H9 (cell line): ENCODE measurements at regions not wholly inside any gene's neighbourhood (a gene's known extent, or its start where the extent isn't known, plus 50 kb on each side); places are given as distances from the start of the nearest gene placed in this dataset.

Experiments used
- DNase-seq: peaks from one replicate; pipeline ENCODE4 v3.0.0-alpha.2; 2017
- H2AFZ ChIP-seq: one replicate; pipeline ENCODE4 v1.6.1; 2013; ENCODE audit warnings: mild to moderate bottlenecking, low read length, control low read depth, moderate library complexity
- H2AK5ac ChIP-seq: 2 replicates; pipeline ENCODE4 v1.6.1; 2013; ENCODE audit warnings: low read length, control low read depth, mixed read lengths; ENCODE audit not compliant: insufficient read length
- H2BK120ac ChIP-seq: one replicate; pipeline ENCODE4 v1.6.1; 2013; ENCODE audit warnings: low read depth, mild to moderate bottlenecking, low read length, control low read depth, inconsistent platforms; ENCODE audit not compliant: poor library complexity, severe bottlenecking
- H2BK12ac ChIP-seq: 2 replicates; pipeline ENCODE4 v1.6.1; 2013; ENCODE audit warnings: low read length, control low read depth, mixed read lengths, low read depth; ENCODE audit not compliant: insufficient read length
- H2BK15ac ChIP-seq: 2 replicates; pipeline ENCODE4 v1.6.1; 2013; ENCODE audit warnings: low read depth, low read length, control low read depth
- H2BK20ac ChIP-seq: one replicate; pipeline ENCODE4 v1.6.1; 2013; ENCODE audit warnings: low read depth, mild to moderate bottlenecking, low read length, control low read depth, inconsistent platforms; ENCODE audit not compliant: poor library complexity, severe bottlenecking
- H2BK5ac ChIP-seq: 2 replicates; pipeline ENCODE4 v1.6.1; 2013; ENCODE audit warnings: low read length, control low read depth, mixed read lengths; ENCODE audit not compliant: insufficient read length
- H3K14ac ChIP-seq: 2 replicates; pipeline ENCODE4 v1.6.1; 2013; ENCODE audit warnings: low read length, control low read depth; ENCODE audit not compliant: insufficient read depth
- H3K18ac ChIP-seq: 2 replicates; pipeline ENCODE4 v1.6.1; 2013; ENCODE audit warnings: low read depth, mild to moderate bottlenecking, mixed read lengths, low read length, control low read depth; ENCODE audit not compliant: insufficient read length
- H3K23ac ChIP-seq: 2 replicates; pipeline ENCODE4 v1.6.1; 2013; ENCODE audit warnings: low read length, control low read depth, mixed read lengths, low read depth; ENCODE audit not compliant: insufficient read length
- H3K23me2 ChIP-seq: 2 replicates; pipeline ENCODE4 v1.6.1; 2013; ENCODE audit warnings: low read depth, mild to moderate bottlenecking, mixed read lengths, low read length, control low read depth; ENCODE audit not compliant: insufficient read length, poor library complexity, severe bottlenecking
- H3K27ac ChIP-seq: 2 replicates; pipeline ENCODE4 v1.5.1; 2013; ENCODE audit warnings: low read length, control low read depth, mixed read lengths, low read depth; ENCODE audit not compliant: insufficient read length
- H3K27me3 ChIP-seq: 2 replicates; pipeline ENCODE4 v1.6.1; 2013; ENCODE audit warnings: low read length, control low read depth, inconsistent platforms; ENCODE audit not compliant: insufficient read depth
- H3K4ac ChIP-seq: 2 replicates; pipeline ENCODE4 v1.6.1; 2013; ENCODE audit warnings: low read depth, mild to moderate bottlenecking, control low read depth, inconsistent platforms, low read length, moderate library complexity
- H3K4me1 ChIP-seq: 2 replicates; pipeline ENCODE4 v1.6.1; 2013; ENCODE audit warnings: low read length, control low read depth, inconsistent platforms; ENCODE audit not compliant: insufficient read depth
- H3K4me2 ChIP-seq: 2 replicates; pipeline ENCODE4 v1.6.1; 2013; ENCODE audit warnings: low read length, control low read depth, mixed read lengths; ENCODE audit not compliant: insufficient read length, insufficient read depth
- H3K56ac ChIP-seq: 2 replicates; pipeline ENCODE4 v1.6.1; 2013; ENCODE audit warnings: low read depth, mild to moderate bottlenecking, mixed read lengths, low read length, control low read depth; ENCODE audit not compliant: insufficient read length
- H3K79me1 ChIP-seq: 2 replicates; pipeline ENCODE4 v1.6.1; 2013; ENCODE audit warnings: low read depth, mild to moderate bottlenecking, moderate library complexity, low read length, control low read depth, inconsistent platforms; ENCODE audit not compliant: insufficient read depth, poor library complexity, severe bottlenecking
- H3K79me2 ChIP-seq: 2 replicates; pipeline ENCODE4 v1.6.1; 2013; ENCODE audit warnings: low read length, control low read depth, inconsistent platforms; ENCODE audit not compliant: insufficient read depth
- H3K9ac ChIP-seq: 2 replicates; pipeline ENCODE4 v1.6.1; 2013; ENCODE audit warnings: low read length, control low read depth, mixed read lengths; ENCODE audit not compliant: insufficient read length; ENCODE audit errors: extremely low read depth
- H3K9me3 ChIP-seq: one replicate; pipeline ENCODE4 v1.6.1; 2013; ENCODE audit warnings: low read depth, low read length, inconsistent platforms; ENCODE audit not compliant: control insufficient read depth
- H3T11ph ChIP-seq: one replicate; pipeline ENCODE4 v1.6.1; 2013; ENCODE audit warnings: mild to moderate bottlenecking, low read length, control low read depth, inconsistent platforms
- H4K20me1 ChIP-seq: one replicate; pipeline ENCODE4 v1.6.1; 2013; ENCODE audit not compliant: control insufficient read depth, insufficient read length, insufficient read depth
- H4K5ac ChIP-seq: 2 replicates; pipeline ENCODE4 v1.6.1; 2013; ENCODE audit warnings: low read depth, mild to moderate bottlenecking, mixed read lengths, low read length, control low read depth; ENCODE audit not compliant: insufficient read length
- H4K8ac ChIP-seq: replicated peaks from 2 replicates; pipeline ENCODE4 v1.6.1; 2013; ENCODE audit warnings: low read length, control low read depth, mixed read lengths, low read depth; ENCODE audit not compliant: insufficient read length
- H4K91ac ChIP-seq: 2 replicates; pipeline ENCODE4 v1.6.1; 2013; ENCODE audit warnings: low read depth, mild to moderate bottlenecking, moderate library complexity, mixed read lengths, low read length, control low read depth; ENCODE audit not compliant: insufficient read length
- H3K27ac Mint-ChIP-seq, 3 experiments: 2 replicates in 2 of 3; 3 replicates in 1 of 3; pipeline ENCODE4 v1.8.0; 2020 to 2021; ENCODE audit warnings: mixed read lengths in 3 of 3, mild to moderate bottlenecking in 1 of 3, moderate library complexity in 1 of 3
- H3K27me3 Mint-ChIP-seq: 2 replicates; pipeline ENCODE4 v1.8.0; 2021; ENCODE audit warnings: low read depth, mild to moderate bottlenecking, moderate library complexity, mixed read lengths
- H3K36me3 Mint-ChIP-seq, 3 experiments: 2 replicates in 2 of 3; 3 replicates in 1 of 3; pipeline ENCODE4 v1.8.0; 2020 to 2021; ENCODE audit warnings: low read depth in 3 of 3, mixed read lengths in 3 of 3; ENCODE audit not compliant: insufficient read depth in 1 of 3
- H3K4me1 Mint-ChIP-seq, 2 experiments: 2 replicates each; pipeline ENCODE4 v1.8.0; 2020; ENCODE audit warnings: mixed read lengths in 2 of 2
- H3K4me3 Mint-ChIP-seq, 2 experiments: 2 replicates in 1 of 2; 3 replicates in 1 of 2; pipeline ENCODE4 v1.8.0; 2020 to 2021; ENCODE audit warnings: mild to moderate bottlenecking in 2 of 2, mixed read lengths in 2 of 2, moderate library complexity in 1 of 2
- H3K9me3 Mint-ChIP-seq, 2 experiments: 2 replicates in 1 of 2; 3 replicates in 1 of 2; pipeline ENCODE4 v1.8.0; 2020; ENCODE audit warnings: mild to moderate bottlenecking in 2 of 2, mixed read lengths in 2 of 2, moderate library complexity in 1 of 2
- CTCF ChIP-seq: fragments of 200-600 bp; sonication (generic); conservative IDR thresholded peaks from 3 replicates; pipeline ENCODE4 v1.8.0; 2021; ENCODE audit warnings: antibody characterized with exemption, mild to moderate bottlenecking
- WGBS: extraction: QIAGEN DNeasy Blood & Tissue Kit; methylation state at CpG from one replicate; pipeline ENCODE4 v1.1.7; 2013; ENCODE audit warnings: missing lambda C conversion rate, low lambda C conversion rate, mixed read lengths; ENCODE audit not compliant: insufficient read length; ENCODE audit errors: extremely low coverage; 5-methylcytosine and 5-hydroxymethylcytosine counted together

GRCh38 chr1:211882381-211883004 lies 51.9 kb upstream of the LPGAT1 start:
- H4K8ac ChIP-seq: no peak overlapping the region
- no peak for TF ChIP-seq CTCF
- Mint-ChIP-seq H3K4me1 (peaks cover 0 to 5% of the 10 kb centered on the region in 2 experiments; a peak in 3 of 4 replicates), H3K27ac (no peak overlapping the region), H3K36me3 (no peaks in the 10 kb centered on the region; a peak in 1 of 7 replicates), H3K9me3 (peaks cover 10 to 16% of the 10 kb centered on the region in 2 experiments), H3K27me3 (peaks cover 8% of the 10 kb centered on the region), H3K4me3 (no peak overlapping the region)
- H3K79me2 ChIP-seq: no peaks in the 10 kb centered on the region
- H2AK5ac ChIP-seq: no peak overlapping the region
- no peak for DNase-seq
- no peak overlapping the region for H4K5ac ChIP-seq
- H3K4me2 ChIP-seq: no peak overlapping the region
- H4K20me1 ChIP-seq: no peaks in the 10 kb centered on the region
- no peak overlapping the region for H2BK15ac ChIP-seq
- no peak overlapping the region for H3K23ac ChIP-seq
- H3K18ac ChIP-seq: no peak overlapping the region
- H3T11ph ChIP-seq: no peak overlapping the region
- WGBS: no CpG with 5 or more reads among the region's 4 CpGs
- no peaks in the 10 kb centered on the region for H3K79me1 ChIP-seq
- H4K91ac ChIP-seq: no peak overlapping the region
- H3K14ac ChIP-seq: no peak overlapping the region
- no peak overlapping the region for H3K4ac ChIP-seq
- H3K27me3 ChIP-seq: no peaks in the 10 kb centered on the region
- no peak overlapping the region for H3K56ac ChIP-seq
- H2AFZ ChIP-seq: no peak overlapping the region
- no peaks in the 10 kb centered on the region for H3K4me1 ChIP-seq
- H2BK5ac ChIP-seq: no peak overlapping the region
- H3K23me2 ChIP-seq: no peaks in the 10 kb centered on the region
- no peak overlapping the region for H3K27ac ChIP-seq
- H2BK120ac ChIP-seq: no peak overlapping the region
- no peaks in the 10 kb centered on the region for H3K9me3 ChIP-seq
- no peak overlapping the region for H3K9ac ChIP-seq
- no peak overlapping the region for H2BK12ac ChIP-seq
- no peak overlapping the region for H2BK20ac ChIP-seq
